Stomach smooth muscle (tissue), 2 donors: ENCODE measurements at regions not wholly inside any gene's neighbourhood (a gene's known extent, or its start where the extent isn't known, plus 50 kb on each side); places are given as distances from the start of the nearest gene placed in this dataset.
"Not testable (repeated sequence)": the region's sequence is repeated elsewhere in the genome, so short reads cannot be mapped to it uniquely, and the experiment has no call there.

ENCODE experiments used
- H3K27ac ChIP-seq: one replicate; pipeline ENCODE4 v1.7.0; 2013; ENCODE audit warnings: mild to moderate bottlenecking, low read length, inconsistent platforms
- H3K27me3 ChIP-seq, 2 donors: one replicate each; pipeline ENCODE4 v1.7.0; 2013; ENCODE audit warnings: low read length in 2 of 2; ENCODE audit not compliant: insufficient read depth in 2 of 2, control insufficient read depth in 1 of 2
- H3K36me3 ChIP-seq, 2 donors: one replicate each; pipeline ENCODE4 v1.7.0; 2013; ENCODE audit warnings: low read length in 2 of 2; ENCODE audit not compliant: control insufficient read depth in 2 of 2, insufficient read depth in 2 of 2
- H3K4me1 ChIP-seq: one replicate; pipeline ENCODE4 v1.7.0; 2013; ENCODE audit warnings: low read length; ENCODE audit not compliant: control insufficient read depth, insufficient read depth
- H3K4me3 ChIP-seq, 2 donors: one replicate each; pipeline ENCODE4 v1.7.0; 2013; ENCODE audit warnings: low read length in 2 of 2
- H3K9ac ChIP-seq, 2 donors: one replicate each; pipeline ENCODE4 v1.7.0; 2013; ENCODE audit warnings: low read length in 2 of 2, mild to moderate bottlenecking in 1 of 2
- H3K9me3 ChIP-seq, 2 donors: one replicate each; pipeline ENCODE4 v1.7.0; 2013; ENCODE audit warnings: low read length in 2 of 2; ENCODE audit not compliant: control insufficient read depth in 2 of 2
- donor health status: healthy.
- donor health status: Pancreatic carcinoma.

DNA sequence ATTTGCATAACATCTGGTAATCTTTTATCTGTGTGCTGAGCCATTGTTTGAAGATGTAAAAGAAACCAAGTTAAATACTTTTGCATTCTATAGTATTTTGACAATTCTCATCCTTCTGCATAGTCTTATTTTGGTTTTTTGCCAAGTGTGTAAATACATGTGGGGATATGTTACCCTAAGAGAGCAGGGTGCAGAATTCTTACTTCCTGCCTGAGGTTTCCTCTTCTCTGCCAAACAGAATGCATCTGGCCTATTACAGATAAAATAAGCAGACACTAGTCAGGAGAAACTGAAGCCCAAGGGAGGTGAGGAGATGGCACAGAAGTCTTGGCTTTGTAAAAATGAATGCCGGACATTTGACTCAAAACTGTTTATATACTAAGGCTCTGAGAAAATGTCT is 462.1 kb downstream of the TMEM38B start:
- Histone ChIP-seq H3K4me3 (no peak overlapping the region), H3K4me1 (no peaks in the 10 kb centered on the region), H3K9ac (no peak overlapping the region), H3K9me3 (no peaks in the 10 kb centered on the region), H3K36me3 (no peaks in the 10 kb centered on the region), H3K27ac (no peak overlapping the region), H3K27me3 (no peaks in the 10 kb centered on the region)

DNA sequence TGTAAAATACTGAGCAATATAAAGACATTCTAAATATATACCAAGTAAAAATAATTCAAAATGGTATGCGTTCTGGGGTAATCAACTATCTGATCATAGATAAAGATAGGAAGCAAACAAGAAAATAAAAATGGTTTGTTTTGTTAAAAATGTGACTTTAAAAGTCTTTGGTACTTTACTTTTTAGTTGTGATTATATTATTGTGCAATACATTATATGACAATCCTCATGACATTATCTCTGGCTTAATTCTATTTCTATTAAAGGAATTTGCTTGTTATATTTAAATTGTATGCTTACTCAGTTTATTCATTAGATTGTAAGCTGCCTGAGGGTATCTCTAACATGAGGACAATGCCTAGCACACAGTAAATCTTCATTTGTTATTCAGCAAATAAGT is 477.9 kb downstream of the TMEM38B start:
- no peak overlapping the region for H3K4me3 ChIP-seq
- no peaks in the 10 kb centered on the region for H3K27me3 ChIP-seq
- H3K9ac ChIP-seq: no peak overlapping the region
- H3K4me1 ChIP-seq: no peaks in the 10 kb centered on the region
- no peaks in the 10 kb centered on the region for H3K9me3 ChIP-seq
- H3K36me3 ChIP-seq: no peaks in the 10 kb centered on the region
- no peak overlapping the region for H3K27ac ChIP-seq

DNA sequence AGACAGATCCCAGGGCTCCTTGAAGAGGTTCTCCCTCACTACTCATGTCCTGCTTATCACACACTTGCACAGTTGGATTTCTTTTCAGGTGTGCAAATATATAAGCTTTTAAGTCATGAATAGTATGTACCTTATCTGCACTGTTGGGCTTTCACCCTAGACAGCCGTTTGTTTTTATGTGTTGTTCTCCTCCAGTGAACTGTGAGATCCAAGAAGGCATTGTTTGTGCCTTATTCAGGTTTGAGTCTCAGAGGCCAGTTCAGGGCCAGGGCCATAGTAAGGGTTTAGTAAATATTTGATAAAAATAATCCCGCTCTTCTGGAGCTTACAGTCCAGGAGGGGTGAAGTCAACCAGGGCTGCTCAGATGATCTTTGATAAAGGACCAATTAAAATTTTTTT is 480.0 kb downstream of the TMEM38B start:
- no peaks in the 10 kb centered on the region for H3K4me1 ChIP-seq
- H3K9ac ChIP-seq: no peak overlapping the region
- H3K27ac ChIP-seq: no peak overlapping the region
- no peaks in the 10 kb centered on the region for H3K36me3 ChIP-seq
- H3K27me3 ChIP-seq: no peaks in the 10 kb centered on the region
- no peak overlapping the region for H3K4me3 ChIP-seq
- no peaks in the 10 kb centered on the region for H3K9me3 ChIP-seq

DNA sequence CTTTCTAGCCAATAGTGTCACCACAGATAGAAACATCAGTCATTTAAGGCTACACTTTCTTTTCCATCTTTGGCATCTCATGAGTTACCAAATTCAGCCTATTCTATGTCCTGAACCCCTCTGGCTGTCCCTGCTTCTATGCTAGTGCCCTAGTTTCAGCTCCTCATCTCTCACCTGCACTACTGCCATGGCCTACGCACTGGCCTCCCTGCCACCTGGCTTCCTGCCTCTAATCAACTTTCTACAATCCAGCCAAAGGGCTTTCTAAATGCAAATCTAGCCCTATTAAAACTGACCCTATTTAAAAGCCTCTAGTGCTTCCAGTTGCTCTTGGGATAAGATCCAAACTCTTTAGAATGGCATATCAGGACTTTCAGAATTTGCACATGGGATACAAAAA is 482.9 kb downstream of the TMEM38B start:
- H3K27ac ChIP-seq: no peak overlapping the region
- H3K4me1 ChIP-seq: no peaks in the 10 kb centered on the region
- H3K36me3 ChIP-seq: no peaks in the 10 kb centered on the region
- no peaks in the 10 kb centered on the region for H3K27me3 ChIP-seq
- H3K9ac ChIP-seq: no peak overlapping the region
- no peaks in the 10 kb centered on the region for H3K9me3 ChIP-seq
- H3K4me3 ChIP-seq: no peak overlapping the region

DNA sequence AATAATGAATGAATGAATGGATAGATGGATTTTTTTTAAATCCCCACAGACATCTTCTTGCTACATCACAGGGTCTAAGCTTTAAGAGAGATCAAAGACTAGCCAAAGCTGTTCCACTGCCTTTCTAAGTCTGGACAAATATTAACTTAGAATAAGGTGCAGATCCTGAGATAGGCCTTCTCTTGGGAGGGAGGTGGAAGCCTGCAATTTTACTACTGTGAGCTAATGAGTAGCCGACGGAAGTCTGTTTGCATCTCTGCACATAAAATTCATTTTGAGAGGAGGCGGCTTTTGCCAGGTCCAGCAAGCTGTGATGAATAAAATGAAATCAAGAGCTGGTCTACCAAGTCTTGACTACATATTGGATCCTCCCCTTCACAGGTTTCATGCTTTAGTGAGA is 484.9 kb downstream of the TMEM38B start:
- Histone ChIP-seq H3K36me3 (no peaks in the 10 kb centered on the region), H3K9me3 (no peaks in the 10 kb centered on the region), H3K4me3 (no peak overlapping the region), H3K9ac (no peak overlapping the region), H3K27me3 (no peaks in the 10 kb centered on the region), H3K27ac (no peak overlapping the region), H3K4me1 (no peaks in the 10 kb centered on the region)

DNA sequence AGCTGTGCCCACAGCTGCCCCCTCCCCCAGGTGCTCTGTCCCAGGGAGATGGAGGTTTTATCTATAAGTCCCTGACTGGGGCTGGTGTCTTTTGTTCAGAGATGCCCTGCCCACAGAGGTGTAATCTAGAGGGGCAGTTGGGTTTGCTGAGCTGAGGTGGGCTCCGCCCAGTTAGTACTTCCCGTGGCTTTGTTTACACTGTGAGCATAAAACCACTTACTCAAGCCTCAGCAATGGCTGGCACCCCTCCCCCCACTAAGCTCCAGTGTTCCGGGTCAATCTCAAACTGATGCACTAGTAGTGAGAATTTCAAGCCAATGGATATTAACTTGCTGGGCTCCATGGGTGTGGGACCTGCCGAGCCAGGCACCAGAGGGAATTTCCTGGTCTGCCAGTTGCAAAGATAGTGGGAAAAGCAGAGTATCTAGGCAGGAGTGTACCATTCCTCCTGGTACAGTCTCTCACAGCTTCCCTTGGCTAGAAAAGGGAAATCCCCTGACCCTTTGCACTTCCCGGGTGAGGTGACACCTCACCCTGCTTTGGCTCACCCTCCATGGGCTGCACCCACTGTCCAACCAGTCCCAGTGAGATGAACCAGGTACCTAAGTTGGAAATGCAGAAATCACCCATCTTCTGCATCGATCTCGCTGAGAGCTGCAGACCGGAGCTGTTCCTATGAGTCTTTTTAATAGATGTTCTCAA is 509.6 kb downstream of the TMEM38B start:
- H3K36me3 ChIP-seq, H3K4me3 ChIP-seq, H3K9me3 ChIP-seq, H3K9ac ChIP-seq, H3K4me1 ChIP-seq, H3K27ac ChIP-seq, H3K27me3 ChIP-seq: not testable (repeated sequence)

DNA sequence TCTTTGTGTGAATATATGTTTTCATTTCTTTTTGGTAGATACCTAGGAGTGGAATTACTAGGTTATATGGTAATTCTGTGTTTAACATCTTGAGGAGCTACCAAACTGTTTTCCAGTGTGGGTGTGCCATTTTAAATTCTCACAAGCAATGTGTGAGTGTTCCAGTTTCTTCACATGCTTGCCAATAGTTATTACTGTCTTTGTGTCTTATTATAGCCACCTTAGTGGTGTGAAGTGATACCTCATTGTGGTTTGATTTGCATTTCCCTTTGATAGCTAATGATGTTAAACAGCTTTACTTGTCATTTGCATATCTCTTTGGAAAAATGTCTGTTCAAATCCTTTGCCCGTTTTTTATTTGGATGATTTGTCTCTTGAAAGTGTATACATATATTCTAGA is 513.0 kb downstream of the TMEM38B start:
- peaks cover 0 to 5% of the 10 kb centered on the region in 2 donors for H3K9me3 ChIP-seq
- no peaks in the 10 kb centered on the region for H3K36me3 ChIP-seq
- no peaks in the 10 kb centered on the region for H3K27me3 ChIP-seq
- no peak overlapping the region for H3K4me3 ChIP-seq
- H3K9ac ChIP-seq: no peak overlapping the region
- H3K4me1 ChIP-seq: no peaks in the 10 kb centered on the region
- H3K27ac ChIP-seq: no peak overlapping the region

DNA sequence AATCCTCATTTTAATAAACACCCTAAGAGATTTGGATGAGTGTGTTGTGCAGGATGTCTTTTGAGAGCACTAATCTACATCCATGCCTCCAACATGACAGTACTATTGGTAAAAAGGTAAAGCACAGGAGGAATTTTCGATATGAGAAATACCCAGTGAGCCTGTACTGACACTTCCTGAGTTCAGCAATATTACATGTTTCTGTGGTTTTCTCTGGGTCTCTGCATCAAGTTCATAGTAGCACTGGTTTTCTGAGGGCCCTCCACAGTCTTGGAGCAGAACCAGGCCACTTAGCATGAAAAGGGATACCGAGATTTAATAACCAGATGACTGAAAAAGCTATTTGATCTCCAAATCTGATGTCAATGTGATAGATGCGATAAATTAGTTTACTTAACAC is 524.1 kb downstream of the TMEM38B start:
- no peak overlapping the region for H3K4me3 ChIP-seq
- H3K36me3 ChIP-seq: no peaks in the 10 kb centered on the region

DNA sequence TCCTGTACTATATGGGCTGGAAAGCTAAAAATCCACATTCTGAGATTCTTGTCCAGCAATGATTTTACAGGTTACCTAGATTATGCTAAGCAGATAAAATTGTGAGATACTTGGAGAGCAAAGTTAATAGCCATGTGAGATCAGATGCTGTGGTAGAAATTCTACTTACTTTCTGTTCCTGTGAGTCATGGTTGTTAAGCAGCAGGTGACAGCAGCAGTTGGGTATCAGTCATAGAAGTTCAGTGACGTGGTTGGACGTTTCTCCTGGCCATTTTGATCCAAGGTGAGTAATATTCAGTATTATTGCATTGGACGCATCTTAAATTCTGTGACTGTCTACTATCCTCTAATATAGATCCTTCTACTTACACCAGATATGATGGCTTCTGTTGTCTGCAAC is 524.5 kb downstream of the TMEM38B start:
- Histone ChIP-seq H3K4me3 (no peak overlapping the region), H3K36me3 (no peaks in the 10 kb centered on the region), H3K9ac (no peak overlapping the region), H3K4me1 (no peaks in the 10 kb centered on the region), H3K9me3 (no peaks in the 10 kb centered on the region), H3K27ac (no peak overlapping the region), H3K27me3 (no peaks in the 10 kb centered on the region)

More for the DNA sequence above, 524.1 kb downstream of the TMEM38B start:
- H3K9ac ChIP-seq: no peak overlapping the region
- H3K4me1 ChIP-seq: no peaks in the 10 kb centered on the region
- no peaks in the 10 kb centered on the region for H3K9me3 ChIP-seq
- H3K27ac ChIP-seq: no peak overlapping the region
- no peaks in the 10 kb centered on the region for H3K27me3 ChIP-seq

DNA sequence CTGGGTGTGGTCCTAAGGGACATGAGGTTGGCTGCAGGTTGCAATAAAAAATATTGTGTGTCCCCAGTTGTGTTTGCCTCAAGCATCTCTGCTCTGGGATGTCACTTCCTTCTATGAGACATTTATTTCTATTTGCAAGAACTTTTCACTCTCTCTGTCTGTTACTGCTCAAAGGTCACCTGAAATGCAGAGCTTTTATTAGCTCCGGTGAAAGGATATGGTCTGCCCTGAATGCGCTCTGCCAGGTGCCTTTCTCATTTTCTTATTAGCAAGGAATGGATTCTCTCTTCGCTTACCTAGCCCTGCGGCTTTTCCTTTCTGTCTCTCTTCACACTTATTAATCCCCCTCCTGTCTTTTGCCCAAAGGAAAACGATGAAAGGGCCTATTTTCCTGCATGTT is 526.1 kb downstream of the TMEM38B start:
- H3K36me3 ChIP-seq: no peaks in the 10 kb centered on the region
- no peak overlapping the region for H3K9ac ChIP-seq
- no peaks in the 10 kb centered on the region for H3K27me3 ChIP-seq
- H3K4me3 ChIP-seq: no peak overlapping the region
- no peak overlapping the region for H3K27ac ChIP-seq
- no peaks in the 10 kb centered on the region for H3K4me1 ChIP-seq
- no peaks in the 10 kb centered on the region for H3K9me3 ChIP-seq

DNA sequence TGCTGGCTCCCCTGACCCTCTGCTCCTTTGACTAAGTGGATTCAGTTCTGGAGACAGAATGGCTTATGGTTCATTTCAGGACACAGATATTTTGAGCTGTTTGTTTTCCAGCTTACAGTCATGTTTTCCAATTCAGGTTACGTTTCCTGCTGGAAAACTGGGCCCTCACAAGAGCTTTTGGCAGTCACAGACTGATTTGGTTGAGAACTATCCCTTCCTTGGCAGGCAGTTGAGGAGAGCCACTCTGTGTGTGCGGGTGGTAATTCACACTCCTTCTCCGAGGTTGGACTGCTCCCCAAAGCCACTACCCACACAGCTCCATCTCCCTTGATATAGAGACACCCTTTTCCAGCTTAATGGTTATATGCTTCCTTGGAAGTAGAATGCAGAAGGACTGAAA is 534.5 kb downstream of the TMEM38B start:
- no peaks in the 10 kb centered on the region for H3K36me3 ChIP-seq
- H3K9me3 ChIP-seq: no peaks in the 10 kb centered on the region
- H3K27ac ChIP-seq: no peak overlapping the region
- no peaks in the 10 kb centered on the region for H3K27me3 ChIP-seq
- no peaks in the 10 kb centered on the region for H3K4me1 ChIP-seq
- no peak overlapping the region for H3K4me3 ChIP-seq
- no peak overlapping the region for H3K9ac ChIP-seq
